Karpas-422 (cell line): ENCODE measurements at regions not wholly inside any gene's neighbourhood (a gene's known extent, or its start where the extent isn't known, plus 50 kb on each side); places are given as distances from the start of the nearest gene placed in this dataset.

Experiments used
- DNase-seq: peaks from one replicate; pipeline ENCODE4 v3.0.0-alpha.2; 2015
- H2AFZ ChIP-seq: fragments of 200-600 bp; sonication (generic); 2 replicates; pipeline ENCODE4 v1.6.1; 2014; ENCODE audit warnings: antibody characterized with exemption, low read length, mixed read lengths
- H3K27ac ChIP-seq: fragments of 200-600 bp; sonication (generic); 2 replicates; pipeline ENCODE4 v1.5.1; 2014; ENCODE audit warnings: mild to moderate bottlenecking, low read length, moderate library complexity
- H3K27me3 ChIP-seq: fragments of 200-600 bp; sonication (generic); 2 replicates; pipeline ENCODE4 v1.6.1; 2014; ENCODE audit warnings: low read length, mixed read lengths
- H3K36me3 ChIP-seq: fragments of 200-600 bp; sonication (generic); 2 replicates; pipeline ENCODE4 v1.6.1; 2014; ENCODE audit warnings: low read length, mixed read lengths; ENCODE audit not compliant: insufficient read depth
- H3K4me1 ChIP-seq: fragments of 200-600 bp; sonication (generic); 2 replicates; pipeline ENCODE4 v1.6.1; 2014; ENCODE audit warnings: mild to moderate bottlenecking, low read length, mixed read lengths
- H3K4me2 ChIP-seq: fragments of 200-600 bp; sonication (generic); 2 replicates; pipeline ENCODE4 v1.6.1; 2014; ENCODE audit warnings: low read length, low read depth, mild to moderate bottlenecking; ENCODE audit not compliant: poor library complexity, severe bottlenecking
- H3K4me3 ChIP-seq: fragments of 200-600 bp; sonication (generic); 2 replicates; pipeline ENCODE4 v1.5.1; 2014; ENCODE audit warnings: mild to moderate bottlenecking, antibody characterized with exemption, low read length, mixed read lengths
- H3K79me2 ChIP-seq: fragments of 200-600 bp; sonication (generic); 2 replicates; pipeline ENCODE4 v1.6.1; 2014; ENCODE audit warnings: mild to moderate bottlenecking, low read length, mixed read lengths
- H3K9ac ChIP-seq: fragments of 200-600 bp; sonication (generic); 2 replicates; pipeline ENCODE4 v1.6.0; 2014; ENCODE audit warnings: low read length
- H3K9me2 ChIP-seq: fragments of 200-600 bp; sonication (generic), shearing (Covaris generic); replicated peaks from 2 replicates; pipeline ENCODE4 v1.6.0; 2014; ENCODE audit warnings: mild to moderate bottlenecking, low read length, moderate library complexity; ENCODE audit not compliant: insufficient read depth
- H3K9me3 ChIP-seq: fragments of 300-700, 200-600 bp; sonication (generic); 2 replicates; pipeline ENCODE4 v1.6.1; 2014; ENCODE audit warnings: low read length, mixed read lengths
- H4K20me1 ChIP-seq: fragments of 200-600 bp; sonication (generic); 2 replicates; pipeline ENCODE4 v1.6.1; 2014; ENCODE audit warnings: mild to moderate bottlenecking, antibody characterized with exemption, low read length, low read depth; ENCODE audit not compliant: insufficient read depth

DNA sequence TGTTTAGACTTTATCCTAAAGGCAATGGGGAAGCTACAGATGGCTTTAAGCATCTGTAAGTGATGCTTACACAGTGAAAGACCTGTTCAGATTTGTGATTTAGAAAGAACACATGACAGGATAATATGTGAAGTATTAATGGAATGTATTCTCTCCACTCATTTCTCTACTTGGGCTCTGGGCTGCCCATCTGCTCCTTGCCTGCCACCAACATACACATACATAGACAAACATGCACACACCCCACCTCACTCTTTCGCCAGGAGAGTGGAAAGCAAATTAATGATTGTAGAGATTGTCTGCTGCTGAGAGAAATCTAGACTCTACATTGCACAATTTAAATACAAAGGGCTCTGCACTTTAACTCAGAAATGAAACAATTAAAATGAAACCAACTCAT lies 61.0 kb upstream of the NFE2L2 start:
- H3K27me3 ChIP-seq = no peaks in the 10 kb centered on the region
- no peaks in the 10 kb centered on the region for H3K9me3 ChIP-seq
- H2AFZ ChIP-seq = no peak overlapping the region
- no peak overlapping the region for H3K4me2 ChIP-seq
- no peak overlapping the region for H3K27ac ChIP-seq
- H3K4me3 ChIP-seq = no peak overlapping the region
- H3K9ac ChIP-seq = no peak overlapping the region
- no peak for DNase-seq
- no peaks in the 10 kb centered on the region for H4K20me1 ChIP-seq
- H3K4me1 ChIP-seq = no peaks in the 10 kb centered on the region
- H3K79me2 ChIP-seq = no peaks in the 10 kb centered on the region
- no peaks in the 10 kb centered on the region for H3K36me3 ChIP-seq
- no peaks in the 10 kb centered on the region for H3K9me2 ChIP-seq

DNA sequence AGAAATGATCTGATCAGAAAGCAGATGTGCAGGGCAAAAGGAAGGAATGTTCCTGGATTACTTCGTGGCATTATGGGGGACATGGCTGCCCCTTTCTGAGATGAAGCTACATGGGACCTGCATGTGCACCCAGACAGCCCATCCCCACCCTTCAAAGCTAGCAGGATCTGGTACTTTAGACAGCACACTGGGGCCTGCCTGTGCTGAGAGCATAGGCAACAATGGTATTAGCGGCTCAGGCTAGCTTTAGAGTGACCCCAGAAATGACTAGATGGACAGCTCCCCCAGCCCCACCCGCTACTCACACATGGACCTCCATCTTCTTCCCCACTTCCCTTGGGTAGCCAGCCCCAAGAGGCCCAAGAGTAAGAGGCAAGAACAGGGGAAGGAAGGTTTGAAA lies 61.5 kb upstream of the NFE2L2 start:
- no peaks in the 10 kb centered on the region for H3K9me3 ChIP-seq
- no peak overlapping the region for H2AFZ ChIP-seq
- H3K4me1 ChIP-seq = no peaks in the 10 kb centered on the region
- no peak overlapping the region for H3K27ac ChIP-seq
- H3K4me2 ChIP-seq = no peak overlapping the region
- no peak overlapping the region for H3K9ac ChIP-seq
- no peaks in the 10 kb centered on the region for H3K79me2 ChIP-seq
- H3K36me3 ChIP-seq = no peaks in the 10 kb centered on the region
- H4K20me1 ChIP-seq = no peaks in the 10 kb centered on the region
- H3K4me3 ChIP-seq = no peak overlapping the region
- H3K27me3 ChIP-seq = no peaks in the 10 kb centered on the region
- no peak for DNase-seq
- no peaks in the 10 kb centered on the region for H3K9me2 ChIP-seq

DNA sequence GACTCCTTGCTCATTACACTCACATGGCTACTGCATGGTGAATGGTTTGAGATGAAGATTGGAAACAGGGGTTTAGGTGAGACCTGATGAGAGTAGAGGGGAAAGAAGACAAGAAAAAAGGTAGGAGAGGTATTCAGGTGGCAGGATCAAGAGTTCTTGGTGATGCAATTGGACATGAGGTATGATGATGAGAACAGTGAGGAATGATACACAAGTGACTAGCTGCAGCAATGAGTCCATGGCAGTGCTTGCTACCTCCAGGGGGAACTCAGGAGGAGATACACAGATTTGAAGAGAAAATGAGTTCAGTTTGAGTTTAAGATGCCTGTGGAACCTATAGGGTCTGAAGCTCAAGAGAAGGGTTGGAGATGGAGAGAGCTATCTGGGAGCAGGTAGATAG lies 62.1 kb upstream of the NFE2L2 start:
- DNase-seq = no peak
- H3K4me1 ChIP-seq = no peaks in the 10 kb centered on the region
- no peak overlapping the region for H3K4me2 ChIP-seq
- no peaks in the 10 kb centered on the region for H3K9me3 ChIP-seq
- no peaks in the 10 kb centered on the region for H3K27me3 ChIP-seq
- H4K20me1 ChIP-seq = no peaks in the 10 kb centered on the region
- H3K36me3 ChIP-seq = no peaks in the 10 kb centered on the region
- H3K79me2 ChIP-seq = no peaks in the 10 kb centered on the region
- no peak overlapping the region for H2AFZ ChIP-seq
- H3K4me3 ChIP-seq = no peak overlapping the region
- no peak overlapping the region for H3K9ac ChIP-seq
- no peak overlapping the region for H3K27ac ChIP-seq
- H3K9me2 ChIP-seq = no peaks in the 10 kb centered on the region

- H4K20me1 ChIP-seq = no peaks in the 10 kb centered on the region
- H3K9ac ChIP-seq = no peak overlapping the region
- no peaks in the 10 kb centered on the region for H3K9me2 ChIP-seq
- no peak overlapping the region for H3K4me2 ChIP-seq
- H2AFZ ChIP-seq = no peak overlapping the region
- H3K4me1 ChIP-seq = peaks cover 2% of the 10 kb centered on the region
- H3K9me3 ChIP-seq = no peaks in the 10 kb centered on the region
- DNase-seq = no peak
- no peak overlapping the region for H3K27ac ChIP-seq
- H3K36me3 ChIP-seq = no peaks in the 10 kb centered on the region
- H3K27me3 ChIP-seq = no peaks in the 10 kb centered on the region
- no peaks in the 10 kb centered on the region for H3K79me2 ChIP-seq
- no peak overlapping the region for H3K4me3 ChIP-seq
Observed at GRCh38 chr2:177327009-177327408, 62.5 kb upstream of the NFE2L2 start.

DNA sequence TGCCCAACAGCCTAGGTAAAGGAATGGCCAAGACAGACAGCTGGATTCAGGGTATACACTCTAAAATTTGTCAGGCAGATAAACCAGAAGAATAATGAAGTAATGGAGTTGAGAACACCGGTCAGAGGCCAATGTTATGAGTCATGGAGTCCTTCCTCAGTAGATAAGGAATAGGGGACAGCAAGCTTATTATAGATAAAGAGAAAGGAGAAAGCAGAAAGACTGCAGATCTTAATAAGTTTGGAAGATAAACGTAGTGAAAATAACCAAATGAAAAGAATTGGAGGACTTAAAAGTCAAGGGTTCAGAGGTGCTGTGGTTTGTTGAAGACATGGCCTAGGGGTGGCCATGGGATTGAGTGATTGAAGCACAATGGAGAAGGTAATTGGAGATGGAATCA lies 63.5 kb upstream of the NFE2L2 start:
- H3K9ac ChIP-seq = no peak overlapping the region
- no peaks in the 10 kb centered on the region for H3K9me3 ChIP-seq
- H3K36me3 ChIP-seq = no peaks in the 10 kb centered on the region
- H3K27me3 ChIP-seq = no peaks in the 10 kb centered on the region
- H3K4me2 ChIP-seq = no peak overlapping the region
- H4K20me1 ChIP-seq = no peaks in the 10 kb centered on the region
- DNase-seq = no peak
- H3K4me3 ChIP-seq = no peak overlapping the region
- H2AFZ ChIP-seq = no peak overlapping the region
- no peak overlapping the region for H3K27ac ChIP-seq
- no peaks in the 10 kb centered on the region for H3K9me2 ChIP-seq
- H3K79me2 ChIP-seq = no peaks in the 10 kb centered on the region
- H3K4me1 ChIP-seq = peaks cover 7% of the 10 kb centered on the region

GRCh38 chr2:177329064-177329463 lies 63.5 kb upstream of the AGPS start:
- Histone ChIP-seq H3K79me2 (no peaks in the 10 kb centered on the region), H3K4me1 (peaks cover 7% of the 10 kb centered on the region), H3K36me3 (no peaks in the 10 kb centered on the region), H3K9ac (no peak overlapping the region), H3K9me3 (no peaks in the 10 kb centered on the region), H3K4me2 (no peak overlapping the region), H4K20me1 (no peaks in the 10 kb centered on the region), H3K27me3 (no peaks in the 10 kb centered on the region), H2AFZ (no peak overlapping the region), H3K4me3 (no peak overlapping the region), H3K27ac (no peak overlapping the region), H3K9me2 (no peaks in the 10 kb centered on the region)
- no peak for DNase-seq

DNA sequence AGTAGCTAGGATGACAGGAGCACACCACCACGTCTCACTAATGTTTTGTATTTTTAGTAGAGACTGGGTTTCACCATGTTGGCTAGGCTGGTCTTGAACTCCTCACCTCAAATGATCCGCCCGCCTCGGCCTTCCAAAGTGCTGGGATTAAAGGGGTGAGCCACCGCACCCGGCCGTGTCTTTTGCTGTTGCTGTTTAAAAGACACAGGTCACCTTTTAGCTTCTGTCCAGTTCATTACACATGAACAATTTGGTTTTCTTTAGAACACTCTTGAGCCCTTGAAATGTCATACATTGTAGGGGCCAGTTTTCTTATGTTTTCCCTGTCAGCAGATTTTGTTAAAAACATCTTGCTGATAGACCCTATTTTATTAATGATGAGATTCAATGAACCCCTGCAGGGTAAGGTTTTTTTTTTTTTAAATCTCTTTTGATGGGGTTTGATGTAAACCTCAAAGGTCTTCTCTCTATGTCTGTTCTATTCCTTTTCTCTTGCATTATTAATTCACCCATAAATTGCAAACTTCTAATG lies 61.0 kb upstream of the AGPS start:
- peaks cover 7% of the 10 kb centered on the region for H3K4me1 ChIP-seq
- no peak for DNase-seq
- no peaks in the 10 kb centered on the region for H3K27me3 ChIP-seq
- H3K27ac ChIP-seq = no peak overlapping the region
- H2AFZ ChIP-seq = no peak overlapping the region
- H3K4me2 ChIP-seq = no peak overlapping the region
- H3K9me3 ChIP-seq = no peaks in the 10 kb centered on the region
- no peaks in the 10 kb centered on the region for H3K36me3 ChIP-seq
- H3K4me3 ChIP-seq = no peak overlapping the region
- H4K20me1 ChIP-seq = no peaks in the 10 kb centered on the region
- H3K9ac ChIP-seq = no peak overlapping the region
- H3K9me2 ChIP-seq = no peaks in the 10 kb centered on the region
- no peaks in the 10 kb centered on the region for H3K79me2 ChIP-seq

- no peak overlapping the region for H3K4me2 ChIP-seq
Observed at GRCh38 chr2:177332026-177332991, 60.3 kb upstream of the AGPS start.

More at GRCh38 chr2:177332026-177332991, 60.3 kb upstream of the AGPS start:
- H3K36me3 ChIP-seq = no peaks in the 10 kb centered on the region
- peak overlapping the region; percentile 31 for H2AFZ ChIP-seq
- DNase-seq = peak; percentile 86
- H3K4me1 ChIP-seq = peaks cover 7% of the 10 kb centered on the region
- H3K27me3 ChIP-seq = no peaks in the 10 kb centered on the region
- H3K9ac ChIP-seq = no peak overlapping the region
- no peaks in the 10 kb centered on the region for H3K9me2 ChIP-seq
- H3K9me3 ChIP-seq = no peaks in the 10 kb centered on the region
- no peak overlapping the region for H3K4me3 ChIP-seq
- H3K79me2 ChIP-seq = no peaks in the 10 kb centered on the region
- H3K27ac ChIP-seq = no peak overlapping the region
- no peaks in the 10 kb centered on the region for H4K20me1 ChIP-seq
